Retinal pigment epithelial cell (primary cell): ENCODE measurements at regions not wholly inside any gene's neighbourhood (a gene's known extent, or its start where the extent isn't known, plus 50 kb on each side); places are given as distances from the start of the nearest gene placed in this dataset.

Source experiments
- DNase-seq: peaks from one replicate; pipeline ENCODE4 v3.0.0-alpha.2; 2010; ENCODE audit warnings: low read depth
- H3K4me3 ChIP-seq: 2 replicates; pipeline ENCODE4 v1.5.1; 2011; ENCODE audit warnings: mild to moderate bottlenecking, low read length, control low read depth, moderate library complexity
- CTCF ChIP-seq: conservative IDR thresholded peaks from 2 replicates; pipeline ENCODE4 v1.5.1; 2011; ENCODE audit warnings: low read depth, low read length, control low read depth, inconsistent platforms

- TF ChIP-seq CTCF: no peak
- no peak for DNase-seq
- H3K4me3 ChIP-seq: no peak overlapping the region
Measured at GRCh38 chr1:214847071-214847810, 235.3 kb upstream of the KCNK2 start.

- no peak for DNase-seq
- no peak overlapping the region for H3K4me3 ChIP-seq
- TF ChIP-seq CTCF: no peak
Measured at GRCh38 chr1:214848101-214848500, 234.4 kb upstream of the KCNK2 start.

GRCh38 chr1:214850432-214851050 lies 232.0 kb upstream of the KCNK2 start:
- DNase-seq: no peak
- no peak overlapping the region for H3K4me3 ChIP-seq
- no peak for TF ChIP-seq CTCF

GRCh38 chr1:214853340-214853739 lies 229.2 kb upstream of the KCNK2 start:
- no peak for TF ChIP-seq CTCF
- H3K4me3 ChIP-seq: no peak overlapping the region

GRCh38 chr1:214854126-214854875 lies 228.2 kb upstream of the KCNK2 start:
- DNase-seq: no peak
- TF ChIP-seq CTCF: no peak
- no peak overlapping the region for H3K4me3 ChIP-seq

More at GRCh38 chr1:214853340-214853739, 229.2 kb upstream of the KCNK2 start:
- no peak for DNase-seq

GRCh38 chr1:214856843-214857242 lies 225.7 kb upstream of the KCNK2 start:
- no peak for DNase-seq
- H3K4me3 ChIP-seq: no peak overlapping the region
- no peak for TF ChIP-seq CTCF
